ENCODE measurements at regions not wholly inside any gene's neighbourhood (a gene's known extent, or its start where the extent isn't known, plus 50 kb on each side); places are given as distances from the start of the nearest gene placed in this dataset.

DNA sequence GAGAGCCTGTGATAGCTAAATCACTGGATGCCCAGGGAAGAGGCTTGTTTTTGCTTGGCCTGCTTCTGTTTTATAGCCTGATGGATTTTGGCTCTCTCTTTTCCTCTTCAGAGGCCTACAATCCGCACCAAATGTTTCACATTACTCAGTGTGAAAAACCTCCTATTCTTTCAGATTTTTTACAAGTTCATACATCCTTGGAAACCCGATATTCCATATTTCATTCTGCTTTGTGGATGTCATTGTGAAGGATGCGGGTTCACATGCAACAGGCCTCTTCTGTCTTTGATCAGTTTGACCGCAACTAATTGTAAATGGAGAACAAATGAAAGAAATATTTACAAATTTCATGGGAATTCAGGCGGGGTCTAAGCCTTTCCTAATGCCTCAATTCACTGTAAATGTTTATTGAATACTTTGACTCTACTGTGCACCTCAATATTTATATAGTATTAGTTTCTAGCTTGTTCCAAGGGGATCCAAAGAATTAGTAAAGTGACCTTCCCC is 269.9 kb downstream of the DMRT2 start:
- TF ChIP-seq, protein P1, sequence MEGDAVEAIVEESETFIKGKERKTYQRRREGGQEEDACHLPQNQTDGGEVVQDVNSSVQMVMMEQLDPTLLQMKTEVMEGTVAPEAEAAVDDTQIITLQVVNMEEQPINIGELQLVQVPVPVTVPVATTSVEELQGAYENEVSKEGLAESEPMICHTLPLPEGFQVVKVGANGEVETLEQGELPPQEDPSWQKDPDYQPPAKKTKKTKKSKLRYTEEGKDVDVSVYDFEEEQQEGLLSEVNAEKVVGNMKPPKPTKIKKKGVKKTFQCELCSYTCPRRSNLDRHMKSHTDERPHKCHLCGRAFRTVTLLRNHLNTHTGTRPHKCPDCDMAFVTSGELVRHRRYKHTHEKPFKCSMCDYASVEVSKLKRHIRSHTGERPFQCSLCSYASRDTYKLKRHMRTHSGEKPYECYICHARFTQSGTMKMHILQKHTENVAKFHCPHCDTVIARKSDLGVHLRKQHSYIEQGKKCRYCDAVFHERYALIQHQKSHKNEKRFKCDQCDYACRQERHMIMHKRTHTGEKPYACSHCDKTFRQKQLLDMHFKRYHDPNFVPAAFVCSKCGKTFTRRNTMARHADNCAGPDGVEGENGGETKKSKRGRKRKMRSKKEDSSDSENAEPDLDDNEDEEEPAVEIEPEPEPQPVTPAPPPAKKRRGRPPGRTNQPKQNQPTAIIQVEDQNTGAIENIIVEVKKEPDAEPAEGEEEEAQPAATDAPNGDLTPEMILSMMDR (IDR thresholded peaks at IDR 0.05; ENCODE audit: control extremely low read depth, extremely low read depth, low read depth, missing control alignments) = no peak
- ChIA-PET CTCF (no interaction called here), POLR2A (no interaction called here)
- no peak for DNase-seq (ENCODE audit: extremely low spot score)

DNA sequence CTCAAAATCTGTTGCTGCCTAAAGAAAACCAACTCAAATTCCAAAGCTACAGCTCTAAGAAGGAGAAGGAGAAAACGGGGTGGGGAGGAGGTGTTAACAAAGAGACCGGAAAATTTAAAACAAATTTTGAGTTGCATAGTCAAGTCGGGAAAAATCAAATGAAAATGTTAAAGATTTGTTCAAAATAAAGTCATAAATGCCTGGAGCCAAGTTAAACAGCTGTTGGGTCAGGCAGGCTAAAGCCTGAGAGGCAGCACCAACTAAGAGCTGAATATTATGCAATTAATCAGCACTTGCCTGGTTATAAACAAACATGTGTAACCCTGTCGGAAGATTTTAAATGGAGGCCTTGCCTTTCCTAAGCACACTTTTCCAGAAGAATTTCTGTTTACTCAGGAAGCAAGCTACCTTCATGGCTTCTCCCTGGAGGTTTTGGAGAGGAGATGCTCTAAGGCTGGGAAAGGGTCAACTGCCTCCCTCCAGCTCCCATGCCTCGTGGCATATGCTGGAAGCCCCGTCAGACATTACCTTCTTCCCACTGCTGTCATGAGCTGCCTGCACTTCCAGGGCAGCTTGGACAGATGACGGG is 270.5 kb downstream of the DMRT2 start:
- TF ChIP-seq, protein P1 (IDR thresholded peaks at IDR 0.05; ENCODE audit: control extremely low read depth, extremely low read depth, low read depth, missing control alignments) = no peak
- CTCF ChIA-PET = interaction anchor here (1.1 kb wide), 1 partner anchor 13 kb away, joined by 3 read pairs; no protein-coding TSS in a partner anchor
- POLR2A ChIA-PET = no interaction called here
- DNase-seq (ENCODE audit: extremely low spot score) = no peak

DNA sequence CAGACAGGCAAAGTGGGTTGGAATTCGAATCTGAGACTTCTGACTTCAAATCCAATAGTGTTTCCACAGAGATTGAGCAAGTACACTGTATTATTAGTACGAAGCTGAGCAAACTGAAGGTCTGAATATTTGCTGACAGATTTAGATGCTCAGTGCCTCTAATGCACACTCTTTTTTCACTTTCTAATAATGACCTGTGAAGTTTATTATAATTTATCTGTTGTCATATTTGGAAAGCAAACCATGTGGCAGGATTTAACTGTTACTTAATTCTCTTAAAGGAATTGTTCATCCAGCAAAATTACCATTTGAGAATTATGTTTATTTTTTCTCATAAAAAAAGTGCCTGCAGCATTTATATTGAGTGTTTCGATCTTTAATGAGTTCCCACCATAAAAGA is 277.3 kb downstream of the DMRT2 start:
- TF ChIP-seq, protein P1 (IDR thresholded peaks at IDR 0.05; ENCODE audit: control extremely low read depth, extremely low read depth, low read depth, missing control alignments) = no peak
- ChIA-PET POLR2A (no interaction called here), CTCF (no interaction called here)
- no peak for DNase-seq (ENCODE audit: extremely low spot score)

DNA sequence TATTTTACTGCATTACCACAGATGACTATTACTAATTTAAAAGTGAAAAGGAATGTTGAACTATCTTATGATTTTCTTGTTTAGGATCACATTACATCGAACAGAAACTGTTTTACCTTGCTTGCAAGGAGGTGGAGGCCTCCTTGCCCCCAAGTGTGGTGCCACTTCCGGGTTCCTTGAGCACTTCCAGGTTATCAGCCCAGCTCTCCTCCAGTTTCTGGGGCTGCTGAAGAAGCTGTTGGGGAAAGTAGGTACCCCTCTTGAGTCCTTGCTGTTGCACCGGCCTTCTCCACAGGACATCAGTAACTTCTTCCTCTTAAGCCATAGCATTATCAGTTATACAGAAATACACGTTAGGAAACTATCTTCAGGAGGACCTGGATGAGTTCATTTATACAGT is 278.2 kb downstream of the DMRT2 start:
- no peak for DNase-seq (ENCODE audit: extremely low spot score)
- CTCF ChIA-PET = no interaction called here
- POLR2A ChIA-PET = no interaction called here
- TF ChIP-seq, protein P1 (IDR thresholded peaks at IDR 0.05; ENCODE audit: control extremely low read depth, extremely low read depth, low read depth, missing control alignments) = no peak

DNA sequence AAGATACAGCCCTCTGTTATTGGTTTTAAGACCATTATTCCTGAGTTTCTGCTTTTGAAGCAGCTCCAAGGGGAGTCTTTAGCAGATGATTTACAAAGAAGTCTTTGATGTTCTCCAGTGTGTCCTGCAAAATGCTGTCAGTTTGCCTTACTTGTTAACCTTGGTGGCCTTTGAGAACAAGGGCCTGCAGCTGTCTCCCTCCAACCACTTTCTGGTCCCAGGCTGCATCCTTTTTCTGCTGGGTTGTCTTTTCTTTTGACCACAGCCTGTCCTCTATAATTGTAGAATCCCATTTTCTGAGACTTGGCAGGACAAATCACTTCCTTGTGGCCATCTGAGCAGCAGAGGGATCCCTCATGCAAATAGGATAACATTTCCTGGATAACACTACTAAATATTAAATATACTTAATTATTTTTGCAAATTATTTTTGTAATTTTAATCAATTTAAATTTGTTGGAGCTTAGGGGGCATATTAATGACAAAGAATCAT is 281.4 kb downstream of the DMRT2 start:
- no peak for DNase-seq (ENCODE audit: extremely low spot score)
- ChIA-PET POLR2A (no interaction called here), CTCF (no interaction called here)
- TF ChIP-seq, protein P1 (IDR thresholded peaks at IDR 0.05; ENCODE audit: control extremely low read depth, extremely low read depth, low read depth, missing control alignments) = no peak

DNA sequence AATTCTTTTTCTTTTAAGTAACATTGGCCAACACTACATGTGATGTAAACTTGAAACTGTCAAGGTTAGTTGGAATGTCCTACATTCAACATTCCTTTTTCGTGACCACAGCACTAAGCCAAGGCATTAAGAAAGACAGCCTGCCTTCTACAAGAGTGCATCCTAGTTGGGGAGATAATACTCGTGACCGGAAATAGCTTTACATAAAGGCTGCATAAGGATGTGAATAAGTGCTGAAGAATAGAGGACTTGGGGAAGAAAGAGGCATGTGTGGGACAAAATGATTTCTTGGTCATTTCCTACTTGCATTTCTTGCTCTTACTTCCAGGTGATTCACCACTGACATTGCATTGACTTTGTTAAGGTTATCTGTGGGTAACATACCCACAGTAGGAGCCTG is 282.0 kb downstream of the DMRT2 start:
- TF ChIP-seq, protein P1 (IDR thresholded peaks at IDR 0.05; ENCODE audit: control extremely low read depth, extremely low read depth, low read depth, missing control alignments) = no peak
- CTCF ChIA-PET = no interaction called here
- POLR2A ChIA-PET = no interaction called here
- DNase-seq (ENCODE audit: extremely low spot score) = no peak

Data from GM10248 (cell line).